VCaP (cell line): ENCODE measurements at regions not wholly inside any gene's neighbourhood (a gene's known extent, or its start where the extent isn't known, plus 50 kb on each side); places are given as distances from the start of the nearest gene placed in this dataset.

Experiments used
- H3K27ac ChIP-seq: fragments of 450-650 bp; 2 replicates; pipeline ENCODE4 v1.5.1; 2017
- CTCF ChIP-seq: fragments of 450-650 bp; conservative IDR thresholded peaks from 2 replicates; pipeline ENCODE4 v1.5.1; 2017; ENCODE audit warnings: mild to moderate bottlenecking, moderate library complexity

- peak overlapping the region; percentile 46 for H3K27ac ChIP-seq
- no peak for TF ChIP-seq CTCF
Measured at GRCh38 chr9:90055226-90055625, 450.4 kb downstream of the GADD45G start.

- no peak overlapping the region for H3K27ac ChIP-seq
- no peak for TF ChIP-seq CTCF
Measured at GRCh38 chr9:90057361-90057760, 452.5 kb downstream of the GADD45G start.

- H3K27ac ChIP-seq: no peak overlapping the region
- TF ChIP-seq CTCF: no peak
Measured at GRCh38 chr9:90058182-90058763, 453.5 kb downstream of the GADD45G start.

- TF ChIP-seq CTCF: no peak
Measured at GRCh38 chr9:90059436-90059835, 454.6 kb downstream of the GADD45G start.

GRCh38 chr9:90060256-90060655 lies 455.4 kb downstream of the GADD45G start:
- no peak overlapping the region for H3K27ac ChIP-seq
- TF ChIP-seq CTCF: no peak

More at GRCh38 chr9:90059436-90059835, 454.6 kb downstream of the GADD45G start:
- H3K27ac ChIP-seq: no peak overlapping the region

- H3K27ac ChIP-seq: no peak overlapping the region
- no peak for TF ChIP-seq CTCF
Measured at GRCh38 chr9:90061187-90061586, 456.4 kb downstream of the GADD45G start.

GRCh38 chr9:90062982-90063381 lies 458.2 kb downstream of the GADD45G start:
- H3K27ac ChIP-seq: no peak overlapping the region
- no peak for TF ChIP-seq CTCF
